ENCODE measurements at regions not wholly inside any gene's neighbourhood (a gene's known extent, or its start where the extent isn't known, plus 50 kb on each side); places are given as distances from the start of the nearest gene placed in this dataset.
A peak's percentile ranks its signal among the peaks of the same experiment; 100 is the strongest.

DNA sequence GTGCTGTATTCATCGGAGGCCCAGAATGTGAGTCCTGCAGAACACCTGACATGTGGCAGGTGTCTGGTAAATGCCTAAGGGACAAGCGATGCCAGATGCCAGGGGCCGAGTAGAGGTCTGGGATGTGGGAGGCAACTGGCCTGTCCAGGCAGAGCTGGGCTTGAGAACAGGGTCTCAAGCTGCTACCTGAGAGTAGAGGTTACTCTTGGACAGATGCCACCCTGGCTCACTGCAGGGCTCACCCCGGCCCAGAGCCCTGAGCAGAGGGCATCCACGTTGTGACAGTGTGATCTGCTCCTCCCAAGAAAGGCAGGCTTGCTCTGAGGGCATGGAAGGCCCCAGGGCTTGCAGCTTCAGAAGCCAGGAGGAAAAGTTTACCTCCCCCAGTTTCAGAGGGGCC is 692.0 kb upstream of the ID2 start:
- WGBS, 2 donors (ENCODE audit: extremely low coverage in 2 of 2, insufficient read length in 2 of 2, insufficient replicate concordance in 1 of 2) = no CpG with 5 or more reads among the region's 5 CpGs

DNA sequence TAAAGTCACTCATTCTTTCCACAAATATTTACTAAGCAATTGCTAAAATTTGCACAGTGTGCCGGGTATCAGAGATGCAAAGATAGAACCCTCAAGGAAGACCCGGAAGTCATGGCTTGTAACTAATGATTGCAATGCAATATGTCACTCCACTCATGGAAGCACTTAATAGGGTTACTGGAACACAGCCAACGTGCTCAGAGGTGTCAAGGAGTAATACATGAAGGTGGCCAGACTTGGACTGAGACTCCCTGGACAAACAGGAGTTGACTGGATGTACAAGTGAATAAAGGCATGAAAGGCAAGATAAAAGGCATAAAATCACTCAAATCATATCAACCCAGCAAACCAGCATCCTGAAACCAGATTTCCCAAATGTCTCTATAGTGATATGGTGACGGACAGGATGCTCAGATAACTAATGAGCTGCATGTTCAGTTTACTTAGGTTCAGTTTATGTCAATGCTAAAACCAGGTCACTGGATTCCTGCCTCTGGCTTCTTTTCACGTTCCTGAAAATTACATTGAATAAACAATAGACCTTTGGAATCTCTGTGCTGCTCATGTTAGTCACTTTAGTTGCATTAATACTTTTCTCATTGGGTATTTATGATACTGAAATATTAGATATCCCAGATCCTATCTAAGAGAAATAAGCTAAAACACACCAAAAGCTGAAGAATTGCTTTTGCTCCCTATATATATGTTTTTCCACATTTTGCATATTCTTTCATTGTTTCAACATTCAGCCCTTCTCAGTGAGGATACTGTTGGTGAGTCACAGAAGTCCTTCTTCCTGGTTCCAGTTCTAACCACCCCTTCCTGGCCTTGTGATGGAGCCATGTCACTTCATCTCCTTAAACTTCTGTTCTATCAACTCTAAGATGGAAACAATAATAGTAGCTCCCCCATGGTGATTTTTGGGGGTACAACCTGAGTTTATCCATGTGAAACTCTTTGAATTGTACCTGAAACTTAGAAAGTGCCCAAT is 688.9 kb upstream of the ID2 start:
- Histone ChIP-seq H3K18ac (ENCODE audit: low read length) (no peak overlapping the region), H3K4me1 (ENCODE audit: control insufficient read depth in 2 of 2, insufficient read depth in 1 of 2, low read depth in 1 of 2, low read length in 2 of 2) (peaks cover 5 to 9% of the 10 kb centered on the region in 2 donors), H2BK5ac (ENCODE audit: low read length) (no peak overlapping the region), H3K9me3 (replicated peaks in 1 of 2; ENCODE audit: control insufficient read depth in 2 of 2, insufficient read depth in 1 of 2, low read depth in 1 of 2, low read length in 2 of 2) (no peaks in the 10 kb centered on the region), H3K14ac (ENCODE audit: low read length) (no peak overlapping the region), H4K91ac (ENCODE audit: low read depth, low read length, poor library complexity) (no peak overlapping the region), H2BK120ac (ENCODE audit: low read depth, low read length) (no peak overlapping the region), H2BK12ac (ENCODE audit: low read length) (no peak overlapping the region), H2AK5ac (ENCODE audit: low read depth, low read length) (no peak overlapping the region), H3K4me3 (ENCODE audit: low read length in 2 of 2) (no peak overlapping the region), H3K79me1 (ENCODE audit: low read depth, low read length) (no peaks in the 10 kb centered on the region), H3K9ac (ENCODE audit: low read depth, low read length, poor library complexity) (no peak overlapping the region), H2BK15ac (ENCODE audit: low read length) (no peak overlapping the region), H3K23ac (ENCODE audit: low read depth, low read length, poor library complexity) (no peak overlapping the region), H3K36me3 (replicated peaks in 1 of 2; ENCODE audit: control insufficient read depth in 2 of 2, insufficient read depth in 2 of 2, low read length in 2 of 2) (no peaks in the 10 kb centered on the region), H3K4ac (ENCODE audit: low read length) (no peak overlapping the region), H2AFZ (ENCODE audit: low read length) (no peak overlapping the region), H4K8ac (ENCODE audit: low read depth, low read length) (no peak overlapping the region), H3K27me3 (ENCODE audit: control insufficient read depth in 3 of 3, insufficient read depth in 3 of 3, low read depth in 1 of 3, low read length in 3 of 3) (no peaks in the 10 kb centered on the region), H3K27ac (replicated peaks; ENCODE audit: low read length) (no peak overlapping the region), H3K4me2 (ENCODE audit: insufficient read depth, low read length, poor library complexity, severe bottlenecking) (no peak overlapping the region)
- no CpG with 5 or more reads among the region's 5 CpGs for WGBS, 2 donors (ENCODE audit: extremely low coverage in 2 of 2, insufficient read length in 2 of 2, insufficient replicate concordance in 1 of 2)
- no peak for DNase-seq (ENCODE audit: low spot score)

More for the DNA sequence above, 692.0 kb upstream of the ID2 start:
- Histone ChIP-seq H3K14ac (ENCODE audit: low read length) (no peak overlapping the region), H2AFZ (ENCODE audit: low read length) (no peak overlapping the region), H2BK15ac (ENCODE audit: low read length) (no peak overlapping the region), H3K4ac (ENCODE audit: low read length) (no peak overlapping the region), H2AK5ac (ENCODE audit: low read depth, low read length) (no peak overlapping the region), H3K18ac (ENCODE audit: low read length) (peak overlapping the region; percentile 3), H3K4me2 (ENCODE audit: insufficient read depth, low read length, poor library complexity, severe bottlenecking) (no peak overlapping the region), H3K9ac (ENCODE audit: low read depth, low read length, poor library complexity) (no peak overlapping the region), H2BK12ac (ENCODE audit: low read length) (no peak overlapping the region), H3K79me1 (ENCODE audit: low read depth, low read length) (no peaks in the 10 kb centered on the region), H3K27ac (replicated peaks; ENCODE audit: low read length) (no peak overlapping the region), H3K27me3 (ENCODE audit: control insufficient read depth in 3 of 3, insufficient read depth in 3 of 3, low read depth in 1 of 3, low read length in 3 of 3) (no peaks in the 10 kb centered on the region), H3K9me3 (replicated peaks in 1 of 2; ENCODE audit: control insufficient read depth in 2 of 2, insufficient read depth in 1 of 2, low read depth in 1 of 2, low read length in 2 of 2) (no peaks in the 10 kb centered on the region), H4K8ac (ENCODE audit: low read depth, low read length) (no peak overlapping the region), H2BK120ac (ENCODE audit: low read depth, low read length) (no peak overlapping the region), H2BK5ac (ENCODE audit: low read length) (no peak overlapping the region), H4K91ac (ENCODE audit: low read depth, low read length, poor library complexity) (no peak overlapping the region), H3K36me3 (replicated peaks in 1 of 2; ENCODE audit: control insufficient read depth in 2 of 2, insufficient read depth in 2 of 2, low read length in 2 of 2) (no peaks in the 10 kb centered on the region), H3K23ac (ENCODE audit: low read depth, low read length, poor library complexity) (no peak overlapping the region), H3K4me1 (ENCODE audit: control insufficient read depth in 2 of 2, insufficient read depth in 1 of 2, low read depth in 1 of 2, low read length in 2 of 2) (peaks cover 0 to 2% of the 10 kb centered on the region in 2 donors), H3K4me3 (ENCODE audit: low read length in 2 of 2) (no peak overlapping the region)
- DNase-seq (ENCODE audit: low spot score) = no peak

DNA sequence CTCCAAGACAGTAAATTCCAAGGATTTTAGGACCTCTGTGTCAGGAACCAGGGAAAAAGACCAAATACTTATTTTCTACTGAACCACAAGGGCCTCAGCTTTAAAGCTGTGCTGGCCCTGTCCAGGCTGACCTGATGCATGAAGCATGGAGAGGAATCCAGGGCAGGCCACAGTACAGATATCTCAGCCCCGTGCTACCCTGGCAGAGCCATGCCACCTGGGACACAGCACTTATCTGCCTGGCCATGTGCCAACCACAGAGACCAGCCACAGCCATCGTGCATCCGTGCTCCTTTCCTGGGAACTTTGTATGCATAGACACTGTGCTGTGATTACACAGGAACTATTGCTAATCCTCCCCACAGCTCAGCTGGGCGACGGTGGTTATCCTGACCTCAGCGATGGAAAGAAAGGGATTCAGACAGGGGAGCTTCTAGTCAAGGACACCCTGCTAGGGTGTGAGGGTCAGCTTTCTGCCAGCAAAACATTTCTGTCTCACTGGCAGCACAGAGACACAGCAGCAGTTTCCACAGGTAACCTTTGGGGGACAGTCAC is 687.4 kb upstream of the ID2 start:
- Histone ChIP-seq H3K9me3 (replicated peaks in 1 of 2; ENCODE audit: control insufficient read depth in 2 of 2, insufficient read depth in 1 of 2, low read depth in 1 of 2, low read length in 2 of 2) (no peaks in the 10 kb centered on the region), H2BK12ac (ENCODE audit: low read length) (no peak overlapping the region), H4K91ac (ENCODE audit: low read depth, low read length, poor library complexity) (no peak overlapping the region), H2AFZ (ENCODE audit: low read length) (peak overlapping the region; percentile 0), H3K79me1 (ENCODE audit: low read depth, low read length) (no peaks in the 10 kb centered on the region), H4K8ac (ENCODE audit: low read depth, low read length) (no peak overlapping the region), H2BK5ac (ENCODE audit: low read length) (no peak overlapping the region), H3K4me2 (ENCODE audit: insufficient read depth, low read length, poor library complexity, severe bottlenecking) (no peak overlapping the region), H2BK120ac (ENCODE audit: low read depth, low read length) (no peak overlapping the region), H2BK15ac (ENCODE audit: low read length) (no peak overlapping the region), H2AK5ac (ENCODE audit: low read depth, low read length) (no peak overlapping the region), H3K27ac (replicated peaks; ENCODE audit: low read length) (no peak overlapping the region), H3K9ac (ENCODE audit: low read depth, low read length, poor library complexity) (no peak overlapping the region), H3K4me3 (ENCODE audit: low read length in 2 of 2) (peak overlapping the region in 1 of 2 donors; percentile 26), H3K18ac (ENCODE audit: low read length) (peak overlapping the region; percentile 66), H3K36me3 (replicated peaks in 1 of 2; ENCODE audit: control insufficient read depth in 2 of 2, insufficient read depth in 2 of 2, low read length in 2 of 2) (no peaks in the 10 kb centered on the region), H3K4ac (ENCODE audit: low read length) (no peak overlapping the region), H3K4me1 (ENCODE audit: control insufficient read depth in 2 of 2, insufficient read depth in 1 of 2, low read depth in 1 of 2, low read length in 2 of 2) (peaks cover 5 to 9% of the 10 kb centered on the region in 2 donors), H3K14ac (ENCODE audit: low read length) (no peak overlapping the region), H3K27me3 (ENCODE audit: control insufficient read depth in 3 of 3, insufficient read depth in 3 of 3, low read depth in 1 of 3, low read length in 3 of 3) (no peaks in the 10 kb centered on the region), H3K23ac (ENCODE audit: low read depth, low read length, poor library complexity) (peak overlapping the region; percentile 62)
- no peak for DNase-seq (ENCODE audit: low spot score)
- WGBS, 2 donors (ENCODE audit: extremely low coverage in 2 of 2, insufficient read length in 2 of 2, insufficient replicate concordance in 1 of 2) = no CpG with 5 or more reads among the region's 6 CpGs

DNA sequence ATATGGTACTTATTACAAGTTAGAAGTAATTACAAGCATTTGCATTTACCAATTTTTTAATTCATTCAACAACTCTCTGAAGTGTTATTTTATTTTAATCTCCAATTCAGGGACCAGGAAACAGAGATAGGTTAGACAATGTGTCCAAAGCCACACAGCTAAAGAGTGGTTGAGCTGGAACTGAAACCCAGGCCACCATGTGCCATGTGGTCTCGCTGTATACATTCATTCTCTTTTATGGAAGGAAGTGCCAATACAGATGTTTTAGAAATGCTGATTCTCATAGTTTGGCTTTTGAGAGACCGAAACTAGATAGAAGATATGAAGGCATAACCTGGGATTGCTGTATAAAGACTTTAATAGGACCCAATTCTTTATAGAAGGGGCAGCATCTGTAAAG is 684.6 kb upstream of the ID2 start:
- H3K27ac ChIP-seq (replicated peaks; ENCODE audit: low read length) = no peak overlapping the region
- no peak overlapping the region for H3K4ac ChIP-seq (ENCODE audit: low read length)
- no peak overlapping the region for H2BK12ac ChIP-seq (ENCODE audit: low read length)
- no CpG with 5 or more reads among the region's 2 CpGs for WGBS, 2 donors (ENCODE audit: extremely low coverage in 2 of 2, insufficient read length in 2 of 2, insufficient replicate concordance in 1 of 2)
- no peak for DNase-seq (ENCODE audit: low spot score)
- no peak overlapping the region for H2AK5ac ChIP-seq (ENCODE audit: low read depth, low read length)
- H2AFZ ChIP-seq (ENCODE audit: low read length) = no peak overlapping the region
- H3K18ac ChIP-seq (ENCODE audit: low read length) = no peak overlapping the region
- no peak overlapping the region for H3K4me2 ChIP-seq (ENCODE audit: insufficient read depth, low read length, poor library complexity, severe bottlenecking)
- H4K8ac ChIP-seq (ENCODE audit: low read depth, low read length) = no peak overlapping the region
- no peak overlapping the region for H3K14ac ChIP-seq (ENCODE audit: low read length)
- H2BK120ac ChIP-seq (ENCODE audit: low read depth, low read length) = no peak overlapping the region
- H4K91ac ChIP-seq (ENCODE audit: low read depth, low read length, poor library complexity) = no peak overlapping the region
- H3K4me1 ChIP-seq (ENCODE audit: control insufficient read depth in 2 of 2, insufficient read depth in 1 of 2, low read depth in 1 of 2, low read length in 2 of 2) = peaks cover 5 to 9% of the 10 kb centered on the region in 2 donors
- H2BK15ac ChIP-seq (ENCODE audit: low read length) = no peak overlapping the region
- no peaks in the 10 kb centered on the region for H3K79me1 ChIP-seq (ENCODE audit: low read depth, low read length)
- H3K4me3 ChIP-seq (ENCODE audit: low read length in 2 of 2) = no peak overlapping the region
- no peaks in the 10 kb centered on the region for H3K27me3 ChIP-seq (ENCODE audit: control insufficient read depth in 3 of 3, insufficient read depth in 3 of 3, low read depth in 1 of 3, low read length in 3 of 3)
- no peak overlapping the region for H3K23ac ChIP-seq (ENCODE audit: low read depth, low read length, poor library complexity)
- H2BK5ac ChIP-seq (ENCODE audit: low read length) = no peak overlapping the region
- no peaks in the 10 kb centered on the region for H3K36me3 ChIP-seq (replicated peaks in 1 of 2; ENCODE audit: control insufficient read depth in 2 of 2, insufficient read depth in 2 of 2, low read length in 2 of 2)
- no peaks in the 10 kb centered on the region for H3K9me3 ChIP-seq (replicated peaks in 1 of 2; ENCODE audit: control insufficient read depth in 2 of 2, insufficient read depth in 1 of 2, low read depth in 1 of 2, low read length in 2 of 2)
- H3K9ac ChIP-seq (ENCODE audit: low read depth, low read length, poor library complexity) = no peak overlapping the region

All from neuronal stem cell (in vitro differentiated cells).